H9 (cell line): ENCODE measurements at regions not wholly inside any gene's neighbourhood (a gene's known extent, or its start where the extent isn't known, plus 50 kb on each side); places are given as distances from the start of the nearest gene placed in this dataset.

Experiments used
- DNase-seq: peaks from one replicate; pipeline ENCODE4 v3.0.0-alpha.2; 2017
- H2AFZ ChIP-seq: one replicate; pipeline ENCODE4 v1.6.1; 2013; ENCODE audit warnings: mild to moderate bottlenecking, low read length, control low read depth, moderate library complexity
- H2AK5ac ChIP-seq: 2 replicates; pipeline ENCODE4 v1.6.1; 2013; ENCODE audit warnings: low read length, control low read depth, mixed read lengths; ENCODE audit not compliant: insufficient read length
- H2BK120ac ChIP-seq: one replicate; pipeline ENCODE4 v1.6.1; 2013; ENCODE audit warnings: low read depth, mild to moderate bottlenecking, low read length, control low read depth, inconsistent platforms; ENCODE audit not compliant: poor library complexity, severe bottlenecking
- H2BK12ac ChIP-seq: 2 replicates; pipeline ENCODE4 v1.6.1; 2013; ENCODE audit warnings: low read length, control low read depth, mixed read lengths, low read depth; ENCODE audit not compliant: insufficient read length
- H2BK15ac ChIP-seq: 2 replicates; pipeline ENCODE4 v1.6.1; 2013; ENCODE audit warnings: low read depth, low read length, control low read depth
- H2BK20ac ChIP-seq: one replicate; pipeline ENCODE4 v1.6.1; 2013; ENCODE audit warnings: low read depth, mild to moderate bottlenecking, low read length, control low read depth, inconsistent platforms; ENCODE audit not compliant: poor library complexity, severe bottlenecking
- H2BK5ac ChIP-seq: 2 replicates; pipeline ENCODE4 v1.6.1; 2013; ENCODE audit warnings: low read length, control low read depth, mixed read lengths; ENCODE audit not compliant: insufficient read length
- H3K14ac ChIP-seq: 2 replicates; pipeline ENCODE4 v1.6.1; 2013; ENCODE audit warnings: low read length, control low read depth; ENCODE audit not compliant: insufficient read depth
- H3K18ac ChIP-seq: 2 replicates; pipeline ENCODE4 v1.6.1; 2013; ENCODE audit warnings: low read depth, mild to moderate bottlenecking, mixed read lengths, low read length, control low read depth; ENCODE audit not compliant: insufficient read length
- H3K23ac ChIP-seq: 2 replicates; pipeline ENCODE4 v1.6.1; 2013; ENCODE audit warnings: low read length, control low read depth, mixed read lengths, low read depth; ENCODE audit not compliant: insufficient read length
- H3K23me2 ChIP-seq: 2 replicates; pipeline ENCODE4 v1.6.1; 2013; ENCODE audit warnings: low read depth, mild to moderate bottlenecking, mixed read lengths, low read length, control low read depth; ENCODE audit not compliant: insufficient read length, poor library complexity, severe bottlenecking
- H3K27ac ChIP-seq: 2 replicates; pipeline ENCODE4 v1.5.1; 2013; ENCODE audit warnings: low read length, control low read depth, mixed read lengths, low read depth; ENCODE audit not compliant: insufficient read length
- H3K27me3 ChIP-seq: 2 replicates; pipeline ENCODE4 v1.6.1; 2013; ENCODE audit warnings: low read length, control low read depth, inconsistent platforms; ENCODE audit not compliant: insufficient read depth
- H3K4ac ChIP-seq: 2 replicates; pipeline ENCODE4 v1.6.1; 2013; ENCODE audit warnings: low read depth, mild to moderate bottlenecking, control low read depth, inconsistent platforms, low read length, moderate library complexity
- H3K4me1 ChIP-seq: 2 replicates; pipeline ENCODE4 v1.6.1; 2013; ENCODE audit warnings: low read length, control low read depth, inconsistent platforms; ENCODE audit not compliant: insufficient read depth
- H3K4me2 ChIP-seq: 2 replicates; pipeline ENCODE4 v1.6.1; 2013; ENCODE audit warnings: low read length, control low read depth, mixed read lengths; ENCODE audit not compliant: insufficient read length, insufficient read depth
- H3K56ac ChIP-seq: 2 replicates; pipeline ENCODE4 v1.6.1; 2013; ENCODE audit warnings: low read depth, mild to moderate bottlenecking, mixed read lengths, low read length, control low read depth; ENCODE audit not compliant: insufficient read length
- H3K79me1 ChIP-seq: 2 replicates; pipeline ENCODE4 v1.6.1; 2013; ENCODE audit warnings: low read depth, mild to moderate bottlenecking, moderate library complexity, low read length, control low read depth, inconsistent platforms; ENCODE audit not compliant: insufficient read depth, poor library complexity, severe bottlenecking
- H3K79me2 ChIP-seq: 2 replicates; pipeline ENCODE4 v1.6.1; 2013; ENCODE audit warnings: low read length, control low read depth, inconsistent platforms; ENCODE audit not compliant: insufficient read depth
- H3K9ac ChIP-seq: 2 replicates; pipeline ENCODE4 v1.6.1; 2013; ENCODE audit warnings: low read length, control low read depth, mixed read lengths; ENCODE audit not compliant: insufficient read length; ENCODE audit errors: extremely low read depth
- H3K9me3 ChIP-seq: one replicate; pipeline ENCODE4 v1.6.1; 2013; ENCODE audit warnings: low read depth, low read length, inconsistent platforms; ENCODE audit not compliant: control insufficient read depth
- H3T11ph ChIP-seq: one replicate; pipeline ENCODE4 v1.6.1; 2013; ENCODE audit warnings: mild to moderate bottlenecking, low read length, control low read depth, inconsistent platforms
- H4K20me1 ChIP-seq: one replicate; pipeline ENCODE4 v1.6.1; 2013; ENCODE audit not compliant: control insufficient read depth, insufficient read length, insufficient read depth
- H4K5ac ChIP-seq: 2 replicates; pipeline ENCODE4 v1.6.1; 2013; ENCODE audit warnings: low read depth, mild to moderate bottlenecking, mixed read lengths, low read length, control low read depth; ENCODE audit not compliant: insufficient read length
- H4K8ac ChIP-seq: replicated peaks from 2 replicates; pipeline ENCODE4 v1.6.1; 2013; ENCODE audit warnings: low read length, control low read depth, mixed read lengths, low read depth; ENCODE audit not compliant: insufficient read length
- H4K91ac ChIP-seq: 2 replicates; pipeline ENCODE4 v1.6.1; 2013; ENCODE audit warnings: low read depth, mild to moderate bottlenecking, moderate library complexity, mixed read lengths, low read length, control low read depth; ENCODE audit not compliant: insufficient read length
- H3K27ac Mint-ChIP-seq, 3 experiments: 2 replicates in 2 of 3; 3 replicates in 1 of 3; pipeline ENCODE4 v1.8.0; 2020 to 2021; ENCODE audit warnings: mixed read lengths in 3 of 3, mild to moderate bottlenecking in 1 of 3, moderate library complexity in 1 of 3
- H3K27me3 Mint-ChIP-seq: 2 replicates; pipeline ENCODE4 v1.8.0; 2021; ENCODE audit warnings: low read depth, mild to moderate bottlenecking, moderate library complexity, mixed read lengths
- H3K36me3 Mint-ChIP-seq, 3 experiments: 2 replicates in 2 of 3; 3 replicates in 1 of 3; pipeline ENCODE4 v1.8.0; 2020 to 2021; ENCODE audit warnings: low read depth in 3 of 3, mixed read lengths in 3 of 3; ENCODE audit not compliant: insufficient read depth in 1 of 3
- H3K4me1 Mint-ChIP-seq, 2 experiments: 2 replicates each; pipeline ENCODE4 v1.8.0; 2020; ENCODE audit warnings: mixed read lengths in 2 of 2
- H3K4me3 Mint-ChIP-seq, 2 experiments: 2 replicates in 1 of 2; 3 replicates in 1 of 2; pipeline ENCODE4 v1.8.0; 2020 to 2021; ENCODE audit warnings: mild to moderate bottlenecking in 2 of 2, mixed read lengths in 2 of 2, moderate library complexity in 1 of 2
- H3K9me3 Mint-ChIP-seq, 2 experiments: 2 replicates in 1 of 2; 3 replicates in 1 of 2; pipeline ENCODE4 v1.8.0; 2020; ENCODE audit warnings: mild to moderate bottlenecking in 2 of 2, mixed read lengths in 2 of 2, moderate library complexity in 1 of 2
- CTCF ChIP-seq: fragments of 200-600 bp; sonication (generic); conservative IDR thresholded peaks from 3 replicates; pipeline ENCODE4 v1.8.0; 2021; ENCODE audit warnings: antibody characterized with exemption, mild to moderate bottlenecking
- WGBS: extraction: QIAGEN DNeasy Blood & Tissue Kit; methylation state at CpG from one replicate; pipeline ENCODE4 v1.1.7; 2013; ENCODE audit warnings: missing lambda C conversion rate, low lambda C conversion rate, mixed read lengths; ENCODE audit not compliant: insufficient read length; ENCODE audit errors: extremely low coverage; 5-methylcytosine and 5-hydroxymethylcytosine counted together

GRCh38 chr20:7497985-7498384 lies 442.3 kb downstream of the HAO1 start:
- H3K56ac ChIP-seq: no peak overlapping the region
- no peak overlapping the region for H3K4ac ChIP-seq
- no peak overlapping the region for H4K5ac ChIP-seq
- no peak overlapping the region for H3K27ac ChIP-seq
- no peak overlapping the region for H3K23ac ChIP-seq
- H4K91ac ChIP-seq: no peak overlapping the region
- H2BK15ac ChIP-seq: no peak overlapping the region
- H3T11ph ChIP-seq: no peak overlapping the region
- H2AFZ ChIP-seq: no peak overlapping the region
- no peak overlapping the region for H2BK5ac ChIP-seq
- no peaks in the 10 kb centered on the region for H3K27me3 ChIP-seq
- H3K9me3 ChIP-seq: no peaks in the 10 kb centered on the region
- no peak overlapping the region for H2AK5ac ChIP-seq
- WGBS: no CpG with 5 or more reads among the region's 1 CpG
- no peak for TF ChIP-seq CTCF
- H3K9ac ChIP-seq: no peak overlapping the region
- H3K27me3 Mint-ChIP-seq: peaks cover 2% of the 10 kb centered on the region; the same call in 1 of the 2 replicates
- H3K27ac Mint-ChIP-seq: no peak overlapping the region
- H3K36me3 Mint-ChIP-seq: peaks cover 0 to 17% (median 5%) of the 10 kb centered on the region in 3 experiments; a peak in 5 of 7 replicates
- H3K9me3 Mint-ChIP-seq: peaks cover 16 to 17% of the 10 kb centered on the region in 2 experiments
- no peak overlapping the region for H2BK12ac ChIP-seq
- H3K4me3 Mint-ChIP-seq: no peak overlapping the region
- H3K18ac ChIP-seq: no peak overlapping the region
- no peak overlapping the region for H4K8ac ChIP-seq
- H3K14ac ChIP-seq: no peak overlapping the region
- peaks cover under 1% of the 10 kb centered on the region in 2 experiments; a peak in 3 of 4 replicates for H3K4me1 Mint-ChIP-seq
- no peaks in the 10 kb centered on the region for H3K4me1 ChIP-seq
- no peaks in the 10 kb centered on the region for H4K20me1 ChIP-seq
- H2BK20ac ChIP-seq: no peak overlapping the region
- H3K79me2 ChIP-seq: no peaks in the 10 kb centered on the region
- no peaks in the 10 kb centered on the region for H3K79me1 ChIP-seq
- no peak overlapping the region for H3K4me2 ChIP-seq
- H2BK120ac ChIP-seq: no peak overlapping the region
- no peaks in the 10 kb centered on the region for H3K23me2 ChIP-seq
- DNase-seq: no peak
